Right hindlimb (tissue), 1 donor: ENCODE measurements at regions not wholly inside any gene's neighbourhood (a gene's known extent, or its start where the extent isn't known, plus 50 kb on each side); places are given as distances from the start of the nearest gene placed in this dataset.
A peak's percentile ranks its signal among the peaks of the same experiment; 100 is the strongest.

Experiments used
- DNase-seq: peaks from one replicate; pipeline ENCODE4 v3.0.0-alpha.2; 2018

DNA sequence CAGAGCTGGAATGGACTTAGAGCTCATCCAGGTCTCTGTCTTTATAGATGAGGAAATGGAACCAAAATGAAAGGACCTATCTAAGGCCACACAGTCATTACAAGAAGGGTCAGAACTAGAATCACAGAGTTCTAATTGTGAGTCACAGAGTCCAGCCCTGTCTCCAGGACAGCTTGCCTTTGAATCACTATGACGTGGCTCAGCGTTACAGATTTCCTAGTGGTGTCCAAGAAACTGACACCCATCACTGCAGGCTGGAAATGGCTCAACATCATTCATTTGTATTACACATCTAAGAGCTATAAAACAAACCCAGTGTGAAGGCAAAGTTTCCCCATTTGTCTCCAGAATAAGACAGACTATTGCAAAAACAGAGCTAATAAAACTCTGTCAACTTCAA lies 164.3 kb upstream of the SIX2 start:
- DNase-seq, result no peak

DNA sequence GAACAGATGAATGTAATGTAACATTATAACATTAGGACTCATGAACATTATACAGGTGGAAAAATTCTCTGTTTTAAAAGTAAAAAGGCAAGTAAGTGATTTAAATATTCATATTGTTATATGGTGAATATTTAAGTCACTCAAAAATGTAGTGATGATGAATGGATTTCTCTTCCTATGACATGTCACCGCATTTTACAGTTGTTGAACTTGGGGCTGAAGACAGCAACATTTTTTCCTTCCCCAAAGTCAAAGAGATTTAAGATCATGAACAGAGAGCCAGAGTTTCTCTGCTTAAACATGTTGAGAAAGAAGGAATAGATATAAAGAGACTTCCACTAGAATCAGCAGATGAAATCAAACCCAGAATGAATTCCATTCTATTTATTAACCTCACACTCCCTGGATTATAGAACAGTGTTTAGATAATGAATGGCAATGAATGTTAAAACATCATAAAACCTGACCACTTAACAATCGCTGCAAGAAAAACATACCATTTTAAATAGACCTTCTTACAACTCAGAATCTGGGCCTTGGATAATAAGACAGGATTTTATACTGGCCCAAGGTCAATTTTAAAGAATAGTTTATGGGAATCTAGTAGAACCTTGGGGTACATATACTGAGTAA lies 163.6 kb upstream of the SIX2 start:
- no peak for DNase-seq

DNA sequence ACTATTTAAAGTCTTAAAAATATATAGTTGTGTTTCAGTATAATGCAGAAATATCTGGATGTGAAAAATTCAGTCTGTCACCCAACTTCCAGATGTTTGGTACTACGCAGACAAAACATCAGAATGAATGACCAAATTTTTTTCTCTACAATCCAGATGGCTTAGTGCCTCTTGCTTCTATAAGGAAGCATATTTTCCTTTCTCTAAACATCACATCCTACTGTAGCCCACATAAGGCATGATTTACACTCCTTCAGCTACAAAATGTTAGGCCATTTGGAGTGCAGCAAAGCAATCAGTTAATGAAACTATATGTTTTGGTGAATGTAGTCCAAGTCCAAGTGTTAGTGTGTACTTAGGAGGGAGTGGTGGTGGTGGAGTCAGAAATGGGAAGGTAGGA lies 162.9 kb upstream of the SIX2 start:
- DNase-seq, result no peak

DNA sequence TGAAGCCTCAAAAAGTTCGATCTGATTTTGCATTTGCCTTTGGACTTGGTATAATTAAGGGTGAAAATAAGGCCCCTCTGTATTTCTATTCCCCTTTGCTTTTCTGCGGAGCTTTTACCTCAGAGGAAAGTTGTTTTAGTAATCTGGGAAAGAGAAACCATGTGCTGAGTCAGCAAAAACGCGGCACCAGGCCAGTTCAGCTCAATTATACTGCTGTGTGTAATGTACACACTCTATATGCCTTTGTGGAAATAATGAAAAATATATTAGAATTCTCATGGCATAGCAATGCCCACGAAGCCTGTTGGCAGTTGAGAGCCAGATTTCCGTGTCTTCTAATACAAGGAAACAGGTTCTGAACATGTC lies 161.9 kb upstream of the SIX2 start:
- peak; percentile 61 for DNase-seq

DNA sequence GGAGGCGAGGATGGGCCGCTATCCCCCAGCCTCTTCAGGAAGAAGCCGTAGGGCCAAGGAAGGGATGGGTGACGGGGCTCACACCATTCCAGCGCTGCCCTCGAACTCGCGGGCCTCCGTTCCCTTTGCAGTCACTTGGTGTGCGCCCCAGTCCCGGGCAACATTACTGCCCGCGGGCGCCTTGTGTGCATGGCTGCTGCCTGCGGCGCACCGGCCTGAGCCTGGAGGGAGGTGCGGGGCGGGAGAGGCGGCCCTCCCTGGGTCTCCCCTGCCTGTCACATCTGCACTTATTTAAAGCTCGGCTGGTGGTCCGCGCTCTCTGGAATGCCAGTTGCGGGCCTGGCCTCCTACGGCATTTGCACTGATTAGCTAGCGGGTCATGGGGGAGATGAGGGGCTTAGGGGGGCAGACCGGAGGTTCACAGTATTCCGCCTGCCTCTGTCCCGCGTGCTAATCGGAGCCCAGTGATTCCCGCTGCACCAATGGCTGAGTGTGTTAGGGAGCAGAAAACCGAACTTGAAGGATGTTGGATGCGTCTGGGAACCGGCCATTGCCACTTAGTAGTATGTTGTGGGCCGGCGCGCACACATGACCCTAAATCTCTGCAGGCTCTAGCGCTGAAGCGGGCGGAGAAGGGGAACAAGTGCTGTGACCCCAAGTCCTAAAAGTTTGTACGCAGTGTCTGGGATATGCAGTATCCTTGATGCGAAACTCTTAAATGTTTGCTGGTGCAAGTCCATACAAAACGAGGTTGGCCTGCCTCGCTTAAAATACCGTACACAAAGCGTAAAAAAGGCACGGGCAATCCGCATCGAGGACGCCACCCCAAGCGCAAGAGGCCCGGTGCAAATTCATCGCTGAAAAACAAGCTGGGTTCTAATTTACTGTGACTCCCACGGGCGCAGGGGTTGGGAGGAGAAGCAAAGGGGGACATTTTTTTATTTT lies 161.2 kb upstream of the SIX2 start:
- peak; percentile 50 for DNase-seq

DNA sequence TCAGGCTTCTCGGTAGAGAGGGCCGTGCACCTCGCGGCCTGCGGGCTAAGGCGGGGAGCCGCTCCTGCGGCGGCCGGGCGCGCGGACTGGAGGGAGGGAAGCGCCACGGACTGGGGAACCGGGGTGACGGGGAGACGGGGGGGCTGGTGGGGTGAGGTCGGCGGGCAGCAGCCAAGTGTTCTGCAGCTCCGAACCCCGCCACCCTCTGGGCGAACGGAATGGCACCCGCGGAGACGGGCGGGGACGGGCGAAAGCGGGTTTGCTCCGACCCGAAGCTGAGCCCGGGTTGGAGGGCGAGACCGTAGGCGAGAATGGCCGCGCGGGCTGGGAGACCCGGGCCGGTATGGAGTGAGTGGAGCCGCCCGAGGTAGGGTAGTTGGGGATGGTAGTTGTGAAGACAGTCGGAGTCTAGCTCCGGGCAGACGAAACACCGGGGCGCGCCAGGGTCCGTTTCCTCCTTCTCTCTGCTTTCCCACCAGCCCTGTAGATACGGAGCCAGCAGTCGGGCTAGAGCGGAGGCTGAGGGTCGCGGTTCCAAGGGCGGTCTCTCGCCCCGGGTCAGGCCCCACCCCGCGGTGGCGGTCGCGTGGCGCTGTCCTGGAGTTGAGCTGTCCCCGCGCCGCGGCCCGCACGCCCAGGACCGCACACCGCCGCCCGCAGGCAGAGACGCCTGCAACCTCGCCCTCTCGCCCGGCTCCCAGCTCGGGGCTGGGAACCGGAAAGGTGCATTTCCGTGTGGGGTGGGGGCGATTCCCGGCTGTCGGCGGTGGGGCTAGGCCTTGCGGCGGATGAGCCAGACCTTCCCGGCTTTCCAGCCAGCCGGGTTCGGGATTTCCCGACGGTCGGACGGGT lies 160.3 kb upstream of the SIX2 start:
- peak; percentile 69 for DNase-seq

DNA sequence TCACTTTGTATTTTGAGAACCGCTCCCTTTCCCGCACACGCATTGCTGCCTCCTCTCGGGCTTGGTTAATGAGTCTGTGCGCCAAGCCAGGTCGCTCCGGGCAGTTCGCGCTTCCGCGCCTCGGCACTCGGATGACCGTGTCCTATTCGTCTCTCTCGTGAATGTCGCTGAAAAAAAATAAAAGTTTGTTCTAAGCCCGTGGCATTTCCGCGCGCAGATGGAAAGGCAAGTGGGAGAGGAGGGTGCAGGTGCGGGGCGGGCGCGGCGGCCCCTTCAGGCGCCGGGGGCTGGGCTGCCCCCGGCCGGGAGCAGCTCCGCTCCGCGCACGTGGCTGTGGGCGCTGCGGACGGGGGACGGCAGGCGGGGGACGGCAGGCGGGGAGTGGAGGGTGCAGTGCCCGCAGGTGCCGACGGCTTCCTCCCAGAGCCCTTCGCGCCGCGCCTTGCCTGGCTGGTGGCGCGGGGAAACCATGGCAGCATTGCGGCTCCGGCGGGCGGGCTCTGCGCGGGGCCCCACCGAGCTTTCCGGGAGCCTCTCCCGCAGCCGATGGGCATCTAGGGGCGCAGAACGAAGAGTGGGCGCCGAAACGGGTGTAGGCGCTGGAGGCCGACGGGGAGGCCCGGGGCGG lies 159.6 kb upstream of the SIX2 start:
- peak; percentile 54 for DNase-seq

DNA sequence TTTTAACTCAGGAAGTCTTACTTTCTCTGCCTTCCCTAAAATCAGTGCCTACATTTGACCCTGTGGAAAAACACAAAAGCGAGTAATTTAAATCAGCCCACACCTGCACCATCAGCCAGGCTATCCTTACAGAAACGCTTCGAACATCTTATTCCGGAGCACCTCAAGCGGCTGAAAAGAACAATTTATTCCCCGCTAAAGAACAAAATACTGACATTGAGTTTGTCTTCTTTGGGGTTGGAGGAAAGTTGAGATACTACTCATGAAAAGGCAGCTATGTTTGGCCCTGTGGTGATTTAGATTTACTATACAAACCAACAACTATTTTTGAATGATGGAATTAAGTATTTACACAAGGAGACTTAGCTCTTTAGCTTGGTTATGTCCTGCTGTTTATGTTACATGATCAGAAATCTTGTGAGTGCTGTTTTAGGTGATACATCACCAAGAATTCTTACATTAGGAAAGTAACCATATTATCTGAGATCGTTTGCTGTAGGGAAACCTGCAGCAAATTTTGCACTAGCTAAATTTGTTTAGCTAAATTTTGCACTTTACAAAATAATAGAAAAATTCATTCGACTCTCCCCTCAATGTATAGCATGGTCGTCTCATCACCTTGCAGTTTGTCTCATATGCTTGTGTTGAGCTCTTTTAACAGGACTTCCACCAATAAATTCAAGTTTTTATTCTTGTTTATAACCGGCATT lies 158.8 kb upstream of the SIX2 start:
- no peak for DNase-seq

DNA sequence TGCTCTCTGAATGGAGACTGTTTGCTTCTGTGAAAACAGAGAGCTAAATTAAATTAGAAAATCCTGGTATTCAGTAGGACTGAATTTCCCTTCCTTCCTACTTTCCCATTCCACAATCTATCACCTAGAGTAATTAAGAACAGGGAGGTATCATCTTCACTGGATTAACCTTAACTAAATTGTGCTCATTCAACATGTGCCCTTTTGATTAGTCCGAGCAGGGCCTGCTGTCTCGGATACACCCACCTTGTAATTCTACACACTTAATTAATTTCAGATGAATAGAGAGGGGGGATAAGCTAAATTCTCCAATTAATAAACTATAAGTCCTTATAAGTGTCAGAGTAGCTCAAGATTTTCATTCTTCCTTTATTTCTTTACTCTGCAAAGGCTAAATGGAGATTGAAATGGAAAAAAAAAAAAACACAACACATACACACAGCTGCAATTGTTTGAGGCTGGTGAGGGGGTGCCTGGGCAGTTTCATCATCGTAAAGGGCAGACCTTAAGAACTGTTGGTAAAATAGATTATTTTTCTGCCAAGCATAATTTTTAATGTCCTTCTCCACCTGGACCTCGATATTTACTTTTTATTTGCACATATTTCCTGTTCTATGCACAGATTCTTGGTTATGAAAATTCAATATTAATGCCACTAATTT lies 157.1 kb upstream of the SIX2 start:
- DNase-seq, result no peak

DNA sequence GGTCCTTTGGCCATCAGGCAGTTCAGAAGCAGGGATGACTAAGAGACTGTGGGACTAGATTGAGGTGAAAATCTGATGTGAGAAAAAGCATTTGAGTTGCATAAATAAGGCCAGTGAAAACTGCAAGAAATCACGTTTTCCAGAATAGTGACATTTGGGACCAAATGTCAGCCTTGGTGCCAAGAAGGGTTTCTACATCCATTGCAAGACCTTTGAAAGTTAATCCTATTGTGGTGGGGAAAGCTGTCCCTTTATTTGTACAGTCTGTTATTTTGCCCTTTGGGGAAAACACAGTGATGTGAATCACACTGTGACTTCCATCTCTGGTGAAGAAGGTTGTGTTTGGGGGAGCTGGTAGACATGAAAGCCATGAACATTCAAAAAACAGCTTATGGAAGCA lies 153.5 kb upstream of the SIX2 start:
- no peak for DNase-seq

DNA sequence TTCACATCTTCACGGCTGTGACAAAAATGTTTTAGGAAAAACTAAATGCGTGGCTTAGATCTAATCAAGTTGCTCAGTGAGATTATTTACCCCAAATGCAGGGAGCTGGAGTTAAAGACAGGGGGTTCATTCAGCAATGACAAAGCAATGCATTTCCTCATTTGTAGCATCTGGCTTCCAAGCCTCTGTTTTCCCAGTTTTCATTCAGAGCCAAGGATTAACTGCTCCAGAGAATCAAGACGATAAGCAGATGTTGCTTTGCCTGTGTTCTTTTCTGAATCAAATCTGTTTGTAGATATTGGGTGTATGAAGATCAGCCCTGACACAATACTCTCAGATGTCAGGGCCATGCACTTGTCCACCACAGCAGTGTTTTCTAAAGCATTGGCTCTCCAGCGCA lies 147.4 kb upstream of the SIX2 start:
- no peak for DNase-seq

DNA sequence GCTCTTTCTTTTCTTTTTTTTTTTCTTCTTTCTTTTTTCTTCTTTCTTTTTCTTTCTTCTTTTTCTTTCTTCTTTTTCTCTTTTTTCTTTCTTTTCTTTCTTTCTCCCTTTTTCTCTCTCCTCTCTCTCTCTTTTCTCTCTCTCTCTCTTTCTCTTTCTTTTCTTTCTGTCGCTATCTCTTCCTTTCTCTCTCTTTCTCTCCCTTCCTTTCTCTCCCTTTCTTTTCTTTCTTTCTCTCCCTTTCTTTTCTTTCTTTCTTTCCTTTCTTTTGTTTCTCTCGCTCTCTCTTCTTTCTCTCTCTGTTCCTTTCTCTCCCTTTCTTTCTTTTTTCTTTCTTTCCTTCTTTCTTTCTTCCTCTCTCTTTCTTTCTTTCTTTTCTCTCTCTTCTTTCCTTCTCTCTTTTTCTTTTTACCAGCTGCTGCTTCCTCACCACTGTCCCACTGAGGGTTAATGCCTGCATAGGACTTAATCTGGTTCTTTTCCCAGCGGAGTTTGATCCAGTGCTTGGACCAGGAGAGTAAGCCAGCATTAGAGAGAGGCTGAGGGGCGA lies 145.4 kb upstream of the SIX2 start:
- DNase-seq, result no peak

DNA sequence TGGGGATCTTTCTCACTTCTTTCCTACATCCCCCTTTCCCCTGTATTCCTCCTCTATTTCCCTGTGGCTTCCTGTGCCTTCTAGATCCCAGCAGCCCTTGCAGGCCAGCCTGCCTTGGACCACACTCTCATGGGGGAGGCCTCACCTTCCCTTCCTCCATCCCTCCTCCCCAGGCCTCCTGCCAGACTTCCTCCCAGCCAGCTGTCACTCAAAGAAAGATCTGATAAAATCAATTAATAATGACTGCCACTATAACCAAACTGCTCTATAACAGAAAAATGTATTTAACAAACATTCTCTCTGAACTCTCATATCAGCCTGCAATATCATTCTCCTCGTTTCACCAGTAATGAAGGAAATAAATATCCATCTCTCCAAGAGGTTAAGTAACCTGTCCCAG lies 144.9 kb upstream of the SIX2 start:
- DNase-seq, result no peak

DNA sequence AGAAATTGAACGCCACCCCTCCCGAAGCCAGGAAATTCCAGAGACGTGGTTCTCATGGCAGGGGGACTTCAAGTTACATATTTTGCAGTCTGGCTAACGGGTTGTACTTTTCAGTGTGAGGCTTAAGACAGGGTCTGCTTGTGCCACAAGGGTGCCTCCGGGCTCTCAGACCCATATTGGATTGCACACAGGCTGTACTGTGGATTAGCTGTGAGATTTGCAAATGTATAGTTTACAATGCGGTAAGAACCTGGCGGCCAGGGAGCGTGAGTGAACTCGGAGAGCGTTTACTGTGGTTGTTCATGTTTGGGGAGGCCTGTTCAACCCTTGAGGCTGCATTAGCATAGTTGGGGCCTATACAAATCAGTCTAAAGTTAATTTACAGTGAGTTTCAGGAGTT lies 143.9 kb upstream of the SIX2 start:
- DNase-seq, result no peak

DNA sequence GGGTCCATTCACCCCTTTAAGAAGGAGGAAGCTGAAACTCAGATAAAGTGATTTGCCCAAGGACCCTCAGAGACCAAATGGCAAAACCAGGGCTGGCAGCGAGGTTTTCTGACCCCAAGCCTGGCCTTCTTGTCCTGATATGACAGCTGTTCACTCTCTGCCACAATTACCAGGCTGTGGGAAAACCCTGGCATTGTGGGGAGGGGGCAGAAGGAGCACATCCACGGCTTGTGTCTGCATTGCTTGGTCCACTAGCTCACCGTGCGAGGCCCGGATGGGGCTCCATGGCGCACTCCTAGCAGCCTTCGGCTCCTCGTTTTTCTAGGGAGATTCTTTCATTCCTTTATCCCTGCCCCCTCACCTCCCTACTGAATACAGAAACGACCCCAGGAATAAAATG lies 143.4 kb upstream of the SIX2 start:
- DNase-seq, result no peak

DNA sequence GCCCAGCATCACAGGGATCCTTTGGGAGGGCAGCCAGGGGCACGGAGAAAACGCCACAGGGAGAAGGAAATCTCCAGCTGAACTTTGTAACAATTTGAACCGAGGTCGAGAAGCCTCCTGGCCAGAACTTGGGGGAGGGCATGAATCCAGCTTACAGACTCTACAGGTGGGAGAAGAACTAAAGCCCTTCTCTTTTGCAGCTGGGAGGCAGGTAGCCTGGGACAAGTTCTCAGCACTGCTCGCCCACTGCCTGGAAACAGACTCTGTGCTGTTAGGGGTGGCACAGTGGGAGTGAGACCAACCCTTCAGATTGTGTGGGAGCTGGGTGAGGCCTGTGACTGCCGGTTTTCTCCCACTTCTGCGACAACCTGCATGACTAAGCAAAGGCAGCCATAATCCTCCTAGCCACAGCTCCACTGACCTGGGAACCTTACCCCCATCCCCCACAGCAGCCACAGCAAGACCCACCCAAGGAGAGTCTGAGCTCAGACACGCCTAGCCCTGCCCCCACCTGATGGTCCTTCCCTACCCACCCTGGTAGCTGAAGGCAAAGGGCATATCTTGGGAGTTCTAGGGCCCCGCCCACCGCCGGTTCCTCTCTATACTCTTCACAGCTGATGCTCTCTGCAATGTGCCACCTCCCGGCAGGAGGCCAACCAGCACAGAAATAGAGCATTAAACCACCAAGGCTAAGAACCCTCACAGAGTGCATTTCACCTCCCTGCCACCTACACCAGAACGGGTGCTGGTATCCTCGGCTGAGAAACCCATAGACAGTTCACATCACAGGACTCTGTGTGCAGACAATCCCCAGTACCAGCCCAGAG lies 136.0 kb upstream of the SIX2 start:
- DNase-seq, result no peak

DNA sequence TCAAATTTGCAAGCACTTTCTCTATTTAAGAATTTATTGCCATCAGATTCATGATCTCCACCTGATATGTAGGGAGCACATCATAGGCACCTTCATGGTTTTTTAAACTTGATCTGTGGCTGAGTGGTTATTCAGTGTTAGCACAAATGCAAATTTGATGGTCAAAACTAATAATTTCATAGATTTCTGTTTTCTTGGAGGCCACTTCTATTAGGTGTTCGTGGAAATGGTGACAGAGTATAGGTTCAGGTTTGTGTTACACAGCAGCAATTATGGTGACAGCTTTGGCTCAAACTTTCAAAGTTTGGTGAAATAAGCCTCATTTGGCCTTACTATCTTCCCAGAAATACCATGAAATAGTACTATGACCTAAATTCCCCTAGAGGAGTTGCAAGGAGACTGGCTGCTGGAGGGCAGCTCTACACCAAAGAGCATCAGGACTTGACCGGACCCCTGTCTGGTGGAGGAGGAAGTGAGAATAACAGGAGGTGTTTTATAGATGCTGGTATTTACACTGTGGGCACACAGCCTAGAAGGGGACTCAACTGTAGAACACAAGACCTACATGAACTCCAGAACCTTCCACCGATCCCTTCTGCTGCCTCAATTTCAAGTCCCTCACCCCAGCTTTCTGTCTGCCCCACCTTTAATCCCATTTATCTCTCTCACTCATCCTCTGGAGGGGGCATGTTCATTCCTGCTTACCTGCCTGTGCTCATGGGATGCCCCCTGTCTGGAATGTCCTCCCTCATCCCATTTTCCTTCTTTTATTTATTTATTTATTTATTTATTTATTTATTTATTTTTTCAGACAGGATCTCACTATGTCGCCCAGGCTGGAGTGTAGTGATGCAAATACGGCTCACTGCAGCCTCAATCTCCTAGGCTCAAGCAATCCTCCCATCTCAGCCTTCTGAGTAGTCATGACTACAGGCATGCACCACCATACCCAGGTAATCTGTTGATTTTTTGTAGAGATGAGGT lies 132.9 kb upstream of the SIX2 start:
- no peak for DNase-seq

DNA sequence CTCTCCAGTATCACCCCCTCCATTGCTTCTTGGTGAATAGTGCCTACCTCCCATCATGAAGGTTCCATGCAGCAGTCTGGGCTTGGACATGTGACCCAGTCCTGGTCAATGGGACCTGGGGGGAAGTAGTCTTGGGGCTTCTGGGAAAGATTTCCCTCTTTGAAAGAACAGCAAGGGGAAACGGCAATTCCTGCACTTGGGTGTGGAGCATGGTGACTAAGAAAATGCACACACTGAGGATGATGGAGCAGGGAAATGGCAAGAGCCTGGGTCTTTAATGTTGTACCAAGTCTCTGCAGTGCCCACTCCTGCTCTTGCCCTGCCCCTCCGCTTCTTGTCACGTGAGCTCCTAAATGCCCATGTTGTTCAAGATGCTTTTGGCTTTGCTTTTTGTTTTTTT lies 131.4 kb upstream of the SIX2 start:
- no peak for DNase-seq

DNA sequence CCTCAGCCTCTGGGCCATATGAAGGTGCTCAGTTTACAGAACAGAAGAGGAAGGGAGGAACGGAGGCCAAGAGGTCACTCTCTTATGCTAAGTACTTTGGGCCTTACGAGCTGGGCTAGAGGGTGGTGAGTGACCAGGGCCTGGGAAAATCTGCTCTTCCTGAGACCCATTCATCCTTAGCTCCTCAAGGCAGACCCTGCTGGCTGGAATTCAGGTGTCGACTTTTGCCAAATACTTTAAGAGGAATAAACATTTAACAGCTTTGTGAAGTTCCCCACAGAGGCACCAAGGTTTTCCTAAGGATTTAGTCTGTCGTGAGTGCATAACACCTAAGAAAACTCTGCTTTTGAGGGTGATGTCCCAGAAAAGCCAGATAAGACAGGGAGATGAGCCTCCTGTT lies 129.7 kb upstream of the SIX2 start:
- no peak for DNase-seq
